Activated CD4-positive, alpha-beta T cell treated with anti-CD3 and anti-CD28 coated beads, Interleukin-2, amount 50 U/mL, for 24 hours (primary cell): ENCODE measurements at regions not wholly inside any gene's neighbourhood (a gene's known extent, or its start where the extent isn't known, plus 50 kb on each side); places are given as distances from the start of the nearest gene placed in this dataset.

ENCODE experiments used
- DNase-seq, 2 donors: peaks; one replicate each; pipeline ENCODE4 v3.0.0-alpha.2; 2020; ENCODE audit warnings: low read depth in 1 of 2, low spot score in 1 of 2

GRCh38 chr18:66676699-66677098, 72.8 kb upstream of the CDH19 start:
- DNase-seq = no peak

DNA sequence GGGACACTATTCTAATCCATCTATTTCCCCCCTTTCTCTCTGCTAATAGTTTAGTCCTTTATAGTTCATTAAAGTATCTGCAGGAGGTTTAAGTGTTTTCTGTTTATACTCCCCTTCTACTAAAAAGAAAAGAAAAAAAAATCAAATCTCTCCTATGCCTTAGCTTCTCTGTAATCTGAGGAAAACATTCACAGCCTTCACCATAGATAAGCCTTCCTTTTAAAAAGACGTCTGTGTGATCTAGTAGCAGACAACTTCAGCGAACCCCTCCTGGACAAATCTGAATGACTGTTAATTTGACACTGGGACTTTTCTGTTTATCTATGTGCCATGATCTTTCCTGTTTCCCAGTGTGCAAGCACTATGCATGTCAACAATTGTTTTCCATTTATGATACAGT, 70.4 kb upstream of the CDH19 start:
- no peak for DNase-seq

DNA sequence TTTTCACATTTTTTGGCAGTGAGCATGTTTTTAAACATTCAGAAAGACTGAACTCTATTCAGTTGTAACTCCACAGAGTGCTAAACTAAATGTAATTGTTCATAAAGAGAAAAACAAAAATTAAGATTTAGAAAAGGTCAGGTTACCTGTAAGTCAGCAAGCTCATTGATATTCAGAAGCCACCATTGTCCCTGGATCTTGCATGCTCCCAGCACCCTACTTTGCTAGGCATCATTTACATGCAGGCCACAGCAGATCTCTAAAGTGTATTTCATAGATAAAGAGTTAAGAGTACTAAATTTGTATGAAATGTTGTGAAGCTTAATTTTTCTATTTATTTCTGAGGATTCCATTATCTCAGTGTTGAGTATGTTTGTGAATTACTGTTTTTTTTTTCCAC, 64.8 kb upstream of the CDH19 start:
- no peak for DNase-seq

- no peak for DNase-seq
These were observed 58.7 kb upstream of the CDH19 start for GRCh38 chr18:66662632-66663031.

GRCh38 chr18:66655407-66655806, 51.5 kb upstream of the CDH19 start:
- no peak for DNase-seq
